ENCODE measurements at regions not wholly inside any gene's neighbourhood (a gene's known extent, or its start where the extent isn't known, plus 50 kb on each side); places are given as distances from the start of the nearest gene placed in this dataset.

DNA sequence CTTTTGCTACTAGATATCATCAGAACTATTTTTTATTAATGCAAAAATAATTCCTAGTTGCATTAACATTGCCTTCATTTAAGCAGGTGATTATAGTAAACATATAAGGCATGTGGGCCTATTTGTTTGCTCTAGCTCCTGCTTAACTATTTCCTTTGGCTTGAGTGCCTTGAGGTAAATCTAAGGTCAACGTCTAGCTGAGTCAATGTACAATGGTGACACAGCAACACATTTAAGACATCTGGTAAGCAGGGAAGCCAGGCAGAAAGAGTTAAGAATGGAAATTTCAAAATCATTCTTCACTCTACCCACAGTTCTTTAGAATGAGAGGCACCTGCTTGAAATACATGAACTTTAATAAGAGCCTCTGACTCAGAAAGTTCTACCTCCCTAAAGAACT is 111.9 kb upstream of the FST start:
- no peaks in the 10 kb centered on the region for H4K20me1 ChIP-seq (ENCODE audit: insufficient read depth, low read length)

GRCh38 chr5:53368966-53369605 is 111.3 kb upstream of the FST start:
- H3K9ac ChIP-seq (ENCODE audit: low read length), result no peak overlapping the region
- H3K27ac ChIP-seq (ENCODE audit: low read depth, low read length, poor library complexity, severe bottlenecking), result no peak overlapping the region
- no peak for TF ChIP-seq EZH2 (IDR thresholded peaks at IDR 0.05; ENCODE audit: borderline replicate concordance, low read length)
- TF ChIP-seq, protein P1, sequence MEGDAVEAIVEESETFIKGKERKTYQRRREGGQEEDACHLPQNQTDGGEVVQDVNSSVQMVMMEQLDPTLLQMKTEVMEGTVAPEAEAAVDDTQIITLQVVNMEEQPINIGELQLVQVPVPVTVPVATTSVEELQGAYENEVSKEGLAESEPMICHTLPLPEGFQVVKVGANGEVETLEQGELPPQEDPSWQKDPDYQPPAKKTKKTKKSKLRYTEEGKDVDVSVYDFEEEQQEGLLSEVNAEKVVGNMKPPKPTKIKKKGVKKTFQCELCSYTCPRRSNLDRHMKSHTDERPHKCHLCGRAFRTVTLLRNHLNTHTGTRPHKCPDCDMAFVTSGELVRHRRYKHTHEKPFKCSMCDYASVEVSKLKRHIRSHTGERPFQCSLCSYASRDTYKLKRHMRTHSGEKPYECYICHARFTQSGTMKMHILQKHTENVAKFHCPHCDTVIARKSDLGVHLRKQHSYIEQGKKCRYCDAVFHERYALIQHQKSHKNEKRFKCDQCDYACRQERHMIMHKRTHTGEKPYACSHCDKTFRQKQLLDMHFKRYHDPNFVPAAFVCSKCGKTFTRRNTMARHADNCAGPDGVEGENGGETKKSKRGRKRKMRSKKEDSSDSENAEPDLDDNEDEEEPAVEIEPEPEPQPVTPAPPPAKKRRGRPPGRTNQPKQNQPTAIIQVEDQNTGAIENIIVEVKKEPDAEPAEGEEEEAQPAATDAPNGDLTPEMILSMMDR (IDR thresholded peaks at IDR 0.05; ENCODE audit: low read length), result no peak

More for the DNA sequence above, 111.9 kb upstream of the FST start:
- H3K27ac ChIP-seq (ENCODE audit: low read depth, low read length, poor library complexity, severe bottlenecking), result no peak overlapping the region
- no peaks in the 10 kb centered on the region for H3K79me2 ChIP-seq (ENCODE audit: insufficient read depth, low read length)
- no peak overlapping the region for H3K4me3 ChIP-seq (ENCODE audit: low read depth, low read length, poor library complexity, severe bottlenecking)
- no peaks in the 10 kb centered on the region for H3K4me1 ChIP-seq (ENCODE audit: insufficient read depth, low read length, severe bottlenecking)
- H3K9ac ChIP-seq (ENCODE audit: low read length), result no peak overlapping the region
- no peaks in the 10 kb centered on the region for H3K9me3 ChIP-seq (ENCODE audit: low read length)
- no peaks in the 10 kb centered on the region for H3K36me3 ChIP-seq (ENCODE audit: insufficient read depth, low read length)
- no peaks in the 10 kb centered on the region for H3K27me3 ChIP-seq (ENCODE audit: insufficient read depth, low read length)
- H2AFZ ChIP-seq (ENCODE audit: low read length), result no peak overlapping the region
- TF ChIP-seq EZH2 (IDR thresholded peaks at IDR 0.05; ENCODE audit: borderline replicate concordance, low read length), result no peak
- TF ChIP-seq, protein P1 (IDR thresholded peaks at IDR 0.05; ENCODE audit: low read length), result no peak
- H3F3A ChIP-seq (ENCODE audit: insufficient read depth, low read length), result no peaks in the 10 kb centered on the region
- no peak overlapping the region for H3K4me2 ChIP-seq (ENCODE audit: low read length)
- H3K9me2 ChIP-seq (ENCODE audit: low read depth, low read length), result no peaks in the 10 kb centered on the region

DNA sequence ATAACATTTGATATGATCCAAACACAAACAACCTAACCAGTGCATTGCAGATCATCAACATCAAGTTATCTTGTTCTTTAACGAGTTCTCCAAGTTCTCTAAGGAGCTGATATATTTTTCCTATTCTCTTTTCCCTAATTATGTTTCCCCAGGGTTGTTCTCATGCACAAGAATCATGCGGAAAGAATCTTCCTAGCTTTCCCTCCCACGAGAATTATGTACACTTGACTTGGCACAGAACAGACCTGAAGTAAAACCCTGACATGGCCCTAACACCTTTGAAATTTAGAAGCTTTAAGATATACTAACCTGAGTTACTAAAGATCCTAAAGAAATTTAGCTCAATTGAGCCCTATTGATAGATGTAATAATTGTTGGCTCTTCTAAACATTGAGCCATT is 110.7 kb upstream of the FST start:
- H2AFZ ChIP-seq (ENCODE audit: low read length), result no peak overlapping the region
- H3F3A ChIP-seq (ENCODE audit: insufficient read depth, low read length), result no peaks in the 10 kb centered on the region
- no peaks in the 10 kb centered on the region for H3K27me3 ChIP-seq (ENCODE audit: insufficient read depth, low read length)
- H3K4me3 ChIP-seq (ENCODE audit: low read depth, low read length, poor library complexity, severe bottlenecking), result no peak overlapping the region
- no peaks in the 10 kb centered on the region for H3K36me3 ChIP-seq (ENCODE audit: insufficient read depth, low read length)
- no peaks in the 10 kb centered on the region for H3K9me2 ChIP-seq (ENCODE audit: low read depth, low read length)
- no peaks in the 10 kb centered on the region for H3K9me3 ChIP-seq (ENCODE audit: low read length)
- H3K4me1 ChIP-seq (ENCODE audit: insufficient read depth, low read length, severe bottlenecking), result no peaks in the 10 kb centered on the region
- H4K20me1 ChIP-seq (ENCODE audit: insufficient read depth, low read length), result no peaks in the 10 kb centered on the region
- no peak overlapping the region for H3K9ac ChIP-seq (ENCODE audit: low read length)
- no peak for TF ChIP-seq EZH2 (IDR thresholded peaks at IDR 0.05; ENCODE audit: borderline replicate concordance, low read length)
- TF ChIP-seq, protein P1 (IDR thresholded peaks at IDR 0.05; ENCODE audit: low read length), result no peak
- no peak overlapping the region for H3K4me2 ChIP-seq (ENCODE audit: low read length)
- H3K27ac ChIP-seq (ENCODE audit: low read depth, low read length, poor library complexity, severe bottlenecking), result no peak overlapping the region
- no peaks in the 10 kb centered on the region for H3K79me2 ChIP-seq (ENCODE audit: insufficient read depth, low read length)

More at GRCh38 chr5:53368966-53369605, 111.3 kb upstream of the FST start:
- no peaks in the 10 kb centered on the region for H3K27me3 ChIP-seq (ENCODE audit: insufficient read depth, low read length)
- H2AFZ ChIP-seq (ENCODE audit: low read length), result no peak overlapping the region
- H3F3A ChIP-seq (ENCODE audit: insufficient read depth, low read length), result no peaks in the 10 kb centered on the region
- H4K20me1 ChIP-seq (ENCODE audit: insufficient read depth, low read length), result no peaks in the 10 kb centered on the region
- H3K4me2 ChIP-seq (ENCODE audit: low read length), result no peak overlapping the region
- H3K36me3 ChIP-seq (ENCODE audit: insufficient read depth, low read length), result no peaks in the 10 kb centered on the region
- no peaks in the 10 kb centered on the region for H3K9me3 ChIP-seq (ENCODE audit: low read length)
- H3K4me3 ChIP-seq (ENCODE audit: low read depth, low read length, poor library complexity, severe bottlenecking), result no peak overlapping the region
- no peaks in the 10 kb centered on the region for H3K4me1 ChIP-seq (ENCODE audit: insufficient read depth, low read length, severe bottlenecking)
- no peaks in the 10 kb centered on the region for H3K79me2 ChIP-seq (ENCODE audit: insufficient read depth, low read length)
- H3K9me2 ChIP-seq (ENCODE audit: low read depth, low read length), result no peaks in the 10 kb centered on the region
